Stimulated activated CD4-positive, alpha-beta T cell treated with anti-CD3 and anti-CD28 coated beads, Interleukin-2, amount 100 ng/mL, for 24 hours (primary cell): ENCODE measurements at regions not wholly inside any gene's neighbourhood (a gene's known extent, or its start where the extent isn't known, plus 50 kb on each side); places are given as distances from the start of the nearest gene placed in this dataset.
"Not testable (repeated sequence)": the region's sequence is repeated elsewhere in the genome, so short reads cannot be mapped to it uniquely, and the experiment has no call there.

Experiments used
- DNase-seq, 2 donors: peaks; one replicate each; pipeline ENCODE4 v3.0.0-alpha.2; 2020

DNA sequence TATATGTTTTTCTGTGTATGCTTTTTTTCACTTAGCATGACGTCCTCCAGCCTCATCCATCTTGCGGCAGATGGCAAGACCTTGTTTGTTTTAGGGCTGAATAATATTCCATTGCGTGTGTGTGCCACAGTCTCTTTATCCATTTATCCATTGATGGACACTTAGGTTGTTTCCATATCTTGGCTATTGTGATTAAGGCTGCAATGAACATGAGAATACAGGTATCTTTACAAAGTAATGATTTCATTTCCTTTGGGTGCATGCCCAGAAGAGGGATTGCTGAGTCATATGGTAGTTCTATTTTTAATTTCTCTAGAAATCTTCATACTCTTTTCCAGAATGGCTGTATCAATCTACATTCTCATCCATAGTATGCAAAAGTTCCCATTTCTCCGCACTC, 85.3 kb upstream of the ADCY2 start:
- not testable (repeated sequence) for DNase-seq

DNA sequence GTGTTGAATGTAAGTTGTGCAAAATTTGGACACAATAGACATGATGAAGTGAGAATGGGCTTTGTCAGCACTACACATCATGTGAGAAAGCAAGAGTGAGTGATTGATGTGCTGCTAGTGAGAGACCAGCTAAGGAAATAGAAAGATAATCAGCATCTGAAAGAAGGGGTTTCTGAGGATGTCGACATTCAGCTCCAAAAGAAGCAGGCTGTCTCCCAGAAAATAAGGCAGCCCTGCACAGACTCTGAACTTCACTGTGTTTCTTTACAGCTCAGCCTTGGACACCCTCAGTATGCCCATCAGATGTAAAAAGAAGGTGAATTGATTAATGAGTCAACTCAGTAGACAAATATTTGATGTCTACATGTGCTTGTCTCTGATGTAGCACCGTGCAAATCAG, 80.8 kb upstream of the ADCY2 start:
- DNase-seq: no peak

DNA sequence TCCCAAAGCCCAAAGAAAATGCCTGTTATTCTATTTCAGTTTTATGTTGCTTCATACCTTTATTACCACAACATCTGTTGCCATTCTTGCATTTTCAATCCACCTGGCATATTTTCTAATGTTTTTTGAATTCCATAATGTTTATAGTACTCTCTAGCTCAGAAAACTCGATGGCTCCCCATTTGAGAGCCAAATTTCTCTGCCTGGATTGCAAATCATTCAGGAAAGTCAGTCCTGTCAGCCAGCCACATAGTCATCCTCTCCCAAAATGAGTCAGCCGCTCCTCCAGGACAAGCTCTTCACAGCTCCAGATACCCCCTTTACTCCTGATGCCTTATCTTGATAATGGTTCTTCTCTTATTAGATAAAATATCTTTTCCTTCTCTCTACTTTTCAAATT, 78.2 kb upstream of the ADCY2 start:
- DNase-seq: no peak

DNA sequence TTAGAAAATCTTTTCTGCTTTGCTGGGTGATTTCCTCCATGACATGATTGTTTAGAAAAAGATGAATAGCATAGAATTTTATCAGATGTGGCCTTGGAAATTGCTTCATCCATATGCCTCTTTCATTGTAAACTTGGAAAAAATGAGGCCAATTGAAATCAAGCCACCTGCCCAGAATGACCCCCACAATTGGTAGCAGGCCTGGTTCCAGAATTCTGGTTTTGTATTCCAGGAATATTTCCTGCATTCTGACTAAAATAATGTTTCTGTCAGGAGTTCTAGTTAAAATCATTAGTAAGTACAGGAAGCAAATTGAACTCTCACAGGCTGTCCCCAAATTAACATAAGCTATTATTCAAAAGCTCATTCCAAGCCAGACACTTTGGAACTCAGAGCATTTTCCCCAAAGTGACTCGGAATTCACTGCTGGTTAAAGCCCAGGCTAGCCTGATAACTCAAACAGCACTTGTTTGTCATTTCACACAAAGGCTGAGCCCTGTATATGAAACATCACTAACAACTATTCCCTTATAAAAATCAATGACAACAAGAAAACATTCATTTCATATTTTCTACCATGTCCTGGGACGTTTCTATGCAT, 75.1 kb upstream of the ADCY2 start:
- DNase-seq: no peak

DNA sequence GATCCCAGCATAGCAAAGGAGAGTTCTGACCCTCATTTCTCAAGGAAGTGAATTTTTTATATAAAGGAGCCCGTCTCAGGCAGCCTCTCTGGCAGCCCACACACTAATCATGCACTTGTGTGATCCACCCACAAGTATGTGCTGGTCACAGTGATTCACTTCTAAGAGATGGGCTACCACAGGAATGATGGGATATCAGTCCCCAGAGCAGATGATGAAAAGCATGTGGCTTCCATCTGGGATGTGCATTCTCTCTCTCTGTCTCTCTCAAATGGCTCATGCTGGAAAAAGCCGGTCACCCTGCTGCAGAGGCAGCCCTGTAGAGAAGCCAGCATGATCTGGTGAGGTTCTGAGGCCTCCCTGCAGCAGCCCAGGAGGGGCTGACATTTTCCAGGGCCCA, 74.2 kb upstream of the ADCY2 start:
- no peak for DNase-seq

DNA sequence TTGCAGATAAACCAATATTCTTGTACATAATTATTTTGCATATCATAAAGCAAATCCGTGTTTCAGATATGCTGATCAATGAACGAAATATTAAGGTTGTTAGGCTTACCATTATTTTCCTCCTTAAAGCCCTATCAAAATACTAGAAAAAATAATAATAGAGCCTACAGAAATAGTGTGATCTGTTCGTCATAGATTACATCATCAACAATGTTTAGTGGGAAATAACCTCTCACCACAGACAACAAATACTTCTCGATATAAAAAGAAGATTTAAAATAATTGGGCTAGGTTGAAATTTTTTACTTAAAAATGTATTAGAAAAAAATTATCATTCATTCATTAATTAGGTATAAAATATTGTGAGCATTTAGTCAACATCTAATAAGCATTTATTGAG, 71.0 kb upstream of the ADCY2 start:
- DNase-seq: no peak

DNA sequence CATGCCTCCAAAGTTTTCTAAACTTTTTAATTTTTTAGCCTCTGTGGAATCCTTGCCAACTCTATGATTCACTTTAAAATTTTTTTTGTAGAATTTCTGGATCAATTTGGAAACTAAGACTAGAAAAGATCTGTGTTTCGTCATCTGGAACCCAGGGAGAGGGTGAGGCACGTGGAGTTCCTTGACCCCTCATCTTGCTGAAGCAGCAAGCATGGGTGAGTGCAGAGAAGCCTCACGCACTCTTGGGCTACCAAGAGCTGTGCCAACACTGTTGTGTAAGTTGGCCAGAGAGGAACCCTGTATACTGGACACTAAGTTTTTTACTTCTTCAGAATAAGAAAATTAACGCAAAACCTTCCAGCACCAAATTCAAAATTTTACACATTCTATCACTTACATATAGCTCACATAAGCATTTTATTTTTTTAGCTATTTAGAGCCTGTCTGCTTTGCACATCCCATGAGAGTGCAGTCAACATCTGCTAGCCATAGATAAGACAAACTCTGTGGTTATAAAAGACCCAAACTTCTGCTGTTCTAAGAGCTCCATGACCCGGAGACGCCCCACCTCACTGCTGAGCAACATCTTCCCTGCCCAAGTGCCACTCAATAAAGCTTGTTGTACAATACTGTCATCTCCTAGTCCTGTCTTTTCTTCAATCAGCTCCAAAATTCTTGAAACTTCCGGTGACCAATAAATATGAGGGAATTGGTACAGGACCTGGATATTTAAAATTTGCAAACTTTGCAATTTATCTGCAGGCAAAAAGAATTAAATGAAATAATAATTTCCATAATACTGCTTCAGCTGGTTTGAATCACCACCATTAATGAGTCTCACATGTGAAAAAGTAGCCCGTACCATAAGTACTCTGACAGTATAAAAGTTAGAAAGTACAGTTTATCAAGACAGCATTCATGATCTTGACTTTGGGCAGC, 69.7 kb upstream of the ADCY2 start:
- no peak for DNase-seq

DNA sequence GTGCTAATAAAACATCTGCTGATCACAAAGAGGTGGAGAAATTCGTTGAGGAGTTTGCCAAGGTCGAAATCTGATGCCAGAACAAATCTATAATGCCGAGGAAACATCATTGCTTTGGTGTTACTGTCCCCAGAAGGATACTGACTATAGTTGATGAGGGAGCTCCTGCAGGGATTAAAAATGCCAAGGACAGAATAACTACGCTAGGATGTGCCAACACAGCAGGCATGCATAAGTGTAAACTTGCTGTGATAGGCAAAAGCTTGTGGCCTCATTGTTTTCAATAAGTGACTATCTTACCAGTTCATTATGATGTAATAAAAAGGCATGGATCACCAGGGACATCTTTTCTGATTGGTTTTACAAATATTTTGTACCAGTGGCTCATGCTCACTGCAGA, 66.8 kb upstream of the ADCY2 start:
- no peak for DNase-seq

DNA sequence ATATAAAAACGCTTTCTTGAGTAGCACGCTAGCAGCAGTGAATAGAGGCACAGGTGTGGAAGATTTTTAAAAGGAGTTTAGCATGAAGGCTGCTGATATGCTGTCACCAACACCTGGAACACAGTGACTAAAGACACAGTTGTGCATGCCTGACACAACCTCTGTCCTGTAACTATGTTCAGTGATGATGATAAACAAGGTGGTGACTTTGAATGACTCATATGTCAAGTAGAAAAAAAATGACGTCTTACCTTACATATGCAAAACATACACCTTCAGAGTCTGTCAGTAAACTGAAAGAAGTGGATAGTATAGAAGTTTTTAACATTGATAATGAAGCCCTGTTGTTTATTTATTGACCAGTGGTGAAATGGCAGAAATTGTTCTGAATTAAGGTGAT, 66.2 kb upstream of the ADCY2 start:
- no peak for DNase-seq

DNA sequence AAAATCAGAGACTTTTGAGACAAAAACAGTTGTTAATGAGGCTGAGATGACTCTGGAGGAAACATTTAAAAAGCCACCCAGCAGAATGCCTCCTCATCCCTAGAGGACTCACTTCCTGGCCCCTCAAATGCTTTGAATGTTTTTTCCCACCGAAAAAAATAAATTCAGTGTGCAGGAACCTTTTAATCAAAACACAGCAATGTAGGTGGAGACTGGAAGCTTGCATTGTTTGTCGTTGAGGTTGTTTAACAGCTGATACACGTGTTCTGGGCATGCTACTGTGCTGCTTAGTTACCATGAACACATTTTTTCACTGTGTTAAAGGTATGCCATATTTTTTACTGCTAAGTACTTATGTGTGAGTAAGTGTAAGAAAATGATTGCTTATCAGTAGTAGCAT, 65.7 kb upstream of the ADCY2 start:
- DNase-seq: no peak

DNA sequence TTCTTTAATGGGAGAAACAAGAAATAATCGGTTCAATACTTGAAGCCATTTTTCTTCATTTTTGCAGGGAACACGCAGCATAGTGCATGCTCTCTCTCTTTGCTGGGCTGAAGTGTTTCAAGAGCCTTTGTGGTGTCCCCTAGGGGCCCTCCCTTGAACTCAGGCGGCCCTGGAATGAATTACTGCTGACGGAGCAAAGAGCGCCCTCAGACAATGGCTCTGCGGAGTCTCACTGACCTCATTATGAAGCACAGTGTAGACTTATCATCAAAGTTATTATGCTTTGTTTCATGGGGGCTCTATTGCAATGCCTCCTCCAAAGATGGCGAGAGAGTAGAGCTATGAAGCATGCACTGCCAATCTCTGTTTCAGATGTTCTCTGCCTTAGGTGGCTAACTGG, 64.8 kb upstream of the ADCY2 start:
- no peak for DNase-seq
